Suprapubic skin (tissue), 4 donors: ENCODE measurements at regions not wholly inside any gene's neighbourhood (a gene's known extent, or its start where the extent isn't known, plus 50 kb on each side); places are given as distances from the start of the nearest gene placed in this dataset.

ENCODE experiments used
- DNase-seq, 2 donors: peaks; one replicate each; pipeline ENCODE4 v3.0.0-alpha.2; 2019; ENCODE audit warnings: low spot score in 2 of 2
- H3K27ac ChIP-seq: fragments of 200-600 bp; sonication (generic); one replicate; pipeline ENCODE4 v1.5.1; 2019
- H3K27me3 ChIP-seq: fragments of 200-600 bp; sonication (generic); one replicate; pipeline ENCODE4 v1.5.1; 2019
- H3K36me3 ChIP-seq: fragments of 200-600 bp; sonication (generic); one replicate; pipeline ENCODE4 v1.5.1; 2019
- H3K4me1 ChIP-seq: fragments of 200-600 bp; sonication (generic); one replicate; pipeline ENCODE4 v1.5.1; 2019
- H3K4me3 ChIP-seq: fragments of 200-600 bp; sonication (generic); one replicate; pipeline ENCODE4 v1.5.1; 2019; ENCODE audit warnings: mild to moderate bottlenecking
- H3K9me3 ChIP-seq: fragments of 200-600 bp; sonication (generic); one replicate; pipeline ENCODE4 v1.5.1; 2019
- EP300 ChIP-seq: sonication (generic); formaldehyde crosslinking; IDR thresholded peaks from one replicate; pipeline ENCODE4 v1.6.1; 2017; ENCODE audit warnings: antibody characterized with exemption
- POLR2A ChIP-seq, 2 donors: fragments of 450-650 bp; IDR thresholded peaks; one replicate each; pipeline ENCODE4 v1.6.1; 2017; ENCODE audit warnings: antibody characterized with exemption in 2 of 2, mild to moderate bottlenecking in 2 of 2, moderate library complexity in 2 of 2
- POLR2AphosphoS5 ChIP-seq, 3 donors: sonication (generic); formaldehyde crosslinking; IDR thresholded peaks; one replicate each; pipeline ENCODE4 v1.6.1; 2017; ENCODE audit warnings: antibody characterized with exemption in 3 of 3
- WGBS: methylation state at CpG from one replicate; pipeline ENCODE4 v1.1.5; 2018; 5-methylcytosine and 5-hydroxymethylcytosine counted together
- TF ChIP-seq, protein P1 (sequence below), 2 donors: fragments of 200-600 bp in 1 of 2; fragments of 450-650 bp in 1 of 2; sonication (generic) in 1 of 2; IDR thresholded peaks; one replicate each; pipeline ENCODE4 v1.5.1; 2016 to 2019; ENCODE audit warnings: antibody characterized with exemption in 2 of 2, mild to moderate bottlenecking in 1 of 2, moderate library complexity in 1 of 2

DNA sequence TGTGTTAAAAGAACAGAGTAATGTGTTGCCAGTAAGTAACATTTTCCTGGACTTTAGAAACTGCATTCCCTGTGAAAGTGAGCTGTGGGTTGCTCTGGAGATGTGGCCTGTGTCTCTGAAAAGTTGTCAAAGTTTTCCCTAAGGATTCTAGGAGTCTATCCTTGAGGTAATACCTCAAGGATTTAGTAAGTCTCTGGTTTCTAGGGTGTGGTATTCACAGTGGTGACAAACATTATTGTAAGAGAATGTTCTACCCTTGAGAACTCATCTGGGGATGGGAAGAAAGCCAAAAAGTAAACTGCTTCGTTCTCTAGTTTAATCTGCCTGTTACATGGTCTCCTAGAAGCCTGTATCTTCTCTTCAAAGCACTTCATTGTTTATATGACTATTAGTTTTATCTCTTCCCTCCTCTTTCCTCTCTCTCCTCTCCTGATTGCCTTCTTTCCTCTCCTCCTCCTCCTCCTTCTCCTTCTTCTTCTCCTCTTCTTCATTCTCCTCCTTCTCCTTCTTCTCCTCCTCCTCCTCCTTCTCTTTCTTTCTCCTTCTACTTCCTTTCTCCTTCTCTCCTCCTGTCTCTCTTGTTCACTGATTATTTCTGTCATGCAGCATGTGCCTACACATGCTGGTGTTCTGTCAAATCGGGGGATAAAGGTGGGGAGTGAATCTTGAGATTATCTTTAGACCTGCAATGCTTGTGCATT lies 321.3 kb downstream of the PTTG2 start:
- Histone ChIP-seq H3K4me1 (peaks cover 21% of the 10 kb centered on the region), H3K27me3 (no peaks in the 10 kb centered on the region), H3K4me3 (no peak overlapping the region), H3K36me3 (no peaks in the 10 kb centered on the region), H3K27ac (peak overlapping the region; percentile 42), H3K9me3 (no peaks in the 10 kb centered on the region)
- WGBS: 45% methylated on average over 2 of the region's 2 CpGs
- TF ChIP-seq, protein P1, sequence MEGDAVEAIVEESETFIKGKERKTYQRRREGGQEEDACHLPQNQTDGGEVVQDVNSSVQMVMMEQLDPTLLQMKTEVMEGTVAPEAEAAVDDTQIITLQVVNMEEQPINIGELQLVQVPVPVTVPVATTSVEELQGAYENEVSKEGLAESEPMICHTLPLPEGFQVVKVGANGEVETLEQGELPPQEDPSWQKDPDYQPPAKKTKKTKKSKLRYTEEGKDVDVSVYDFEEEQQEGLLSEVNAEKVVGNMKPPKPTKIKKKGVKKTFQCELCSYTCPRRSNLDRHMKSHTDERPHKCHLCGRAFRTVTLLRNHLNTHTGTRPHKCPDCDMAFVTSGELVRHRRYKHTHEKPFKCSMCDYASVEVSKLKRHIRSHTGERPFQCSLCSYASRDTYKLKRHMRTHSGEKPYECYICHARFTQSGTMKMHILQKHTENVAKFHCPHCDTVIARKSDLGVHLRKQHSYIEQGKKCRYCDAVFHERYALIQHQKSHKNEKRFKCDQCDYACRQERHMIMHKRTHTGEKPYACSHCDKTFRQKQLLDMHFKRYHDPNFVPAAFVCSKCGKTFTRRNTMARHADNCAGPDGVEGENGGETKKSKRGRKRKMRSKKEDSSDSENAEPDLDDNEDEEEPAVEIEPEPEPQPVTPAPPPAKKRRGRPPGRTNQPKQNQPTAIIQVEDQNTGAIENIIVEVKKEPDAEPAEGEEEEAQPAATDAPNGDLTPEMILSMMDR (IDR thresholded peaks at IDR 0.05): no peak
- TF ChIP-seq EP300 (no peak), POLR2AphosphoS5 (IDR thresholded peaks at IDR 0.05) (no peak), POLR2A (IDR thresholded peaks at IDR 0.05) (no peak)
- no peak for DNase-seq

DNA sequence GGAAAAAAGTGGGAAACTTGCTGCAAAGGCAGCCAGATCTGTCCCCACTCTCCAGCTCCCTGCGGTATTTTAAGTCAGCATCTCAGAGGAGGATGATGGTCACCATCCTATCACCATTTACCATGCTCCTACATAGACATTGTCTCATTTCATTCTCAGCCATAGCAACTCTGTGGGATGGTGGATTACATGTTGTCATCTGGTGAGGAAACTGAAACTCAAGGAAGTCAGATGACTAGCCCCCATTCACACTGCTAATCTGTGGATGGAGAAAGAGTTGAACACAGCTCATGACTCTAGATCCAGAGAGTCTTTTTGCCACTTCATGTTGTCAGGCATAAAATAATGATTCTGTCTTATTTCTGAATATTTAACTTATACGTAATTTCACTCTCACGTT lies 323.5 kb downstream of the PTTG2 start:
- no peak for TF ChIP-seq POLR2A (IDR thresholded peaks at IDR 0.05)
- TF ChIP-seq, protein P1 (IDR thresholded peaks at IDR 0.05): no peak
- H3K27ac ChIP-seq: no peak overlapping the region
- 92% methylated on average over 3 of the region's 3 CpGs for WGBS

DNA sequence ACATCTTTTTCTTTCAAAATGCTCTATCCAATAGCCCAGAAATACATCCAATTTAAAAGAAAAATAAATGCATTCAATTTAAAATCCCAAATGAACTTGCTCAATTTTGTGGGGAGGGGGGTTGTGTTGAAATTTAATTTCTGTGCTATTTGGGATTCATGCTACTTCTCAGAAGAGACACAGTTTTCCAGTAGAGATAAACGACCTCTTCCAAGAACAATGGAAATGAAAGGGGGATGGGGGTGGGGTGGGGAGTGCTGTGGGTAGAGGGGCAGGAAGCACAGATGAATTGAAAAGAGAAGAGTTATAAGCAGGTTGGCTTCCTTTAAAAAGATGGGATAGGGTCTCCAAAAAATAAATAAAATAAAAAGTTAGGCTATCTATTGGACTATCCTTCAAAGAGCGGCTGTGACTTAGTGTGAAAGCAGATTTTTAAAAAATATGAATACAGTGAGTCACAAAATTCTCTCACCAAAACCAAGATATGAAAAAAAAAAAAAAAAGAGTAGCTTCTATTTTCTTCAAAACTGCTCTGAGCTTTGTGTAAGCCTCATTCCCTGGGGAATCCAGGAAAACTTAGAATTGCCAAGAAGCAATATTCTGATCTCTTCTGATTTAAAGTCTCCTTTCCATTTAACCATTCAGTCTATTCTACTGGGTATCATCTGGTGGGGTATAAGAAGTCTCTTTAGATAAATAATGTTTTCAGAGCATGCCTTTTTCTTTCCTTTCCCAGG lies 324.3 kb downstream of the PTTG2 start:
- TF ChIP-seq EP300: no peak
- TF ChIP-seq, protein P1 (IDR thresholded peaks at IDR 0.05): no peak
- no peak for TF ChIP-seq POLR2AphosphoS5 (IDR thresholded peaks at IDR 0.05)
- no peak for TF ChIP-seq POLR2A (IDR thresholded peaks at IDR 0.05)
- no peak overlapping the region for H3K4me3 ChIP-seq
- H3K27ac ChIP-seq: no peak overlapping the region
- no peak for DNase-seq
- H3K9me3 ChIP-seq: no peaks in the 10 kb centered on the region
- H3K27me3 ChIP-seq: no peaks in the 10 kb centered on the region
- no peaks in the 10 kb centered on the region for H3K36me3 ChIP-seq
- WGBS: 63% methylated on average over 2 of the region's 2 CpGs
- H3K4me1 ChIP-seq: peaks cover 16% of the 10 kb centered on the region

More for the DNA sequence above, 323.5 kb downstream of the PTTG2 start:
- Histone ChIP-seq H3K4me1 (peaks cover 21% of the 10 kb centered on the region), H3K27me3 (no peaks in the 10 kb centered on the region), H3K9me3 (no peaks in the 10 kb centered on the region), H3K4me3 (no peak overlapping the region), H3K36me3 (no peaks in the 10 kb centered on the region)
- DNase-seq: no peak

DNA sequence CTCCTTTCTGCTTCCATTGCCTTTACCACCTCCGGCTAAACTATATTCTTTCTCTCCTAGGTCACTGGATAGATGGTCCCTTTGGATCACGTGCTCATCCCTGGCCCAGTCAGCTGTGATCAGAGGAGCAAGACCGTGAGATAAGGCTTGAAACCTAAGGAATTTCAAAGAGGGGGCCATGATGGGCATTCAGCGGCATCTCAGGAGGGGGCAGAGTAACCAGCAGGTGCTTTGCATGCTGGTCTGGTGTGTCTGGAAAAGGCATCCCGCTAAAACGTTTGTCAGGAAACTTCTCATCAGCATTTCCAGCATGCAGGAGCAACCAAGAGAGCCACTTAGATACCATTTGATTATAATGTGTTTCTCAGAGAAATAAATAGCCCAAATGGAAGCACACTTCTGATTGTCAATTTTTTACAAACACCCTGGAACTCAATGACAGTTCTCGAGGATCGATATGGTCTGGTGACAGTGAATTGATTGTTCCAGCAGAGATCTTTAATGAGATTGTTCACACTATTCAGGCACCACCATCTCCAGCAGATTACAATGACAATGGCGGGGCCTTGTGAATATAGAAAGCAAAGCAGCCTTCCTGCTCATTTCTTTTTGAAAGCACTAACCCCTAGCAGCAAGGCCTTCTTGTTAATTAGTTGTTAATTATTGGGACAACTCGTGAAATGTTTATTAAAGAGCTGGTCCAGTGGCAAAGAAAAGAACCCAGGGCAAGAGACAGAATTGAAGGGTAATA lies 327.1 kb downstream of the PTTG2 start:
- no peaks in the 10 kb centered on the region for H3K9me3 ChIP-seq
- DNase-seq: no peak
- H3K36me3 ChIP-seq: no peaks in the 10 kb centered on the region
- no peak overlapping the region for H3K27ac ChIP-seq
- H3K27me3 ChIP-seq: no peaks in the 10 kb centered on the region
- WGBS: 86% methylated on average over 10 of the region's 10 CpGs
- H3K4me1 ChIP-seq: no peaks in the 10 kb centered on the region
- no peak overlapping the region for H3K4me3 ChIP-seq
- TF ChIP-seq EP300 (no peak), POLR2A (IDR thresholded peaks at IDR 0.05) (no peak), POLR2AphosphoS5 (IDR thresholded peaks at IDR 0.05) (no peak)
- TF ChIP-seq, protein P1 (IDR thresholded peaks at IDR 0.05): no peak

DNA sequence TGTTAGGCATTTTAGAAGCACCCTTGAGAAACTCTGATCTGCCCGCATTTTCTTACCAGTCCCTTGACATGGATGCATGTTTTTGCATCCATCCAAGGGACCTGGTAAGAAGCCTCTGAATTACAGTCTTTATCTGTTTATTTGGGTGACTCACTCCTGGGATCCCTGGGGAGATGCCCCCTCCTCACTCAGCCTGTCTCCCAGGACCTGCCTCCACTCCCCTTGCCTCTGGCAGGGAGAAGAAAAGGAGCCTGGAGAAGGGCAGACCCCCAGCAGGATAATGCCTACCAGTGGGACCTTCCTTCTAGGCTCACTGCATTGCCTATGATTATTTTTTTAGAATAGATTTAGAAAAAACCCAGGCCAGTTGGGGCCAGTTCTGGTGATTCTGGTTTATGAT lies 329.4 kb downstream of the PTTG2 start:
- TF ChIP-seq EP300 (no peak), POLR2A (IDR thresholded peaks at IDR 0.05) (no peak)
- H3K27me3 ChIP-seq: no peaks in the 10 kb centered on the region
- DNase-seq: no peak
- no peaks in the 10 kb centered on the region for H3K9me3 ChIP-seq
- no peaks in the 10 kb centered on the region for H3K36me3 ChIP-seq
- no peak overlapping the region for H3K4me3 ChIP-seq
- 100% methylated on average over 1 of the region's 1 CpG for WGBS
- H3K4me1 ChIP-seq: no peaks in the 10 kb centered on the region
- H3K27ac ChIP-seq: no peak overlapping the region
